HEK293 (cell line): ENCODE measurements at regions not wholly inside any gene's neighbourhood (a gene's known extent, or its start where the extent isn't known, plus 50 kb on each side); places are given as distances from the start of the nearest gene placed in this dataset.

Source experiments
- CTCF ChIA-PET: fragments of 350-600 bp; formaldehyde crosslinking; extraction: SDS; loops from one replicate; lab custom pipeline; 2021; ENCODE audit warnings: antibody characterized with exemption; lab: Yijun Ruan, JAX
- POLR2A ChIA-PET: fragments of 300-600 bp; formaldehyde crosslinking; extraction: SDS; loops from one replicate; lab custom pipeline; 2020; ENCODE audit warnings: antibody characterized with exemption, inconsistent platforms; lab: Yijun Ruan, JAX
- H3K27ac ChIP-seq: fragments of 200-500 bp; sonication (Bioruptor generic); 2 replicates; pipeline ENCODE4 v1.5.1; 2014; ENCODE audit warnings: low read depth, low read length, control low read depth, inconsistent platforms; ENCODE audit errors: extremely low read depth
- H3K36me3 ChIP-seq, 2 experiments: fragments of 200-500 bp in 1 of 2; sonication (Bioruptor generic) in 1 of 2; 1 replicate in 1 of 2; 2 replicates in 1 of 2; pipeline ENCODE4 v1.5.1; 2014 to 2017; ENCODE audit warnings: inconsistent platforms in 2 of 2, low read length in 2 of 2; ENCODE audit not compliant: control insufficient read depth in 2 of 2, insufficient read depth in 1 of 2
- H3K4me1 ChIP-seq: fragments of 200-500 bp; sonication (Bioruptor generic); 2 replicates; pipeline ENCODE4 v1.5.1; 2014; ENCODE audit warnings: mild to moderate bottlenecking, low read length, inconsistent platforms; ENCODE audit not compliant: control insufficient read depth, insufficient read depth
- H3K4me3 ChIP-seq: 2 replicates; pipeline ENCODE4 v1.5.1; 2011; ENCODE audit warnings: low read depth, mild to moderate bottlenecking, control low read depth, low read length, moderate library complexity
- H3K9me3 ChIP-seq: fragments of 200-500 bp; sonication (Bioruptor generic); 2 replicates; pipeline ENCODE4 v1.5.1; 2014; ENCODE audit warnings: low read depth, low read length, inconsistent platforms; ENCODE audit not compliant: control insufficient read depth, insufficient read depth
- BCL11A ChIP-seq: fragments of 450-650 bp; formaldehyde crosslinking; IDR thresholded peaks from 2 replicates; pipeline ENCODE4 v1.5.1; 2016; ENCODE audit warnings: low read depth, missing biosample characterization, missing genetic modification characterization
- FEZF1 ChIP-seq: fragments of 450-650 bp; formaldehyde crosslinking; IDR thresholded peaks from 2 replicates; pipeline ENCODE4 v1.5.1; 2016; ENCODE audit warnings: missing biosample characterization, missing genetic modification characterization
- GLIS2 ChIP-seq: fragments of 450-650 bp; formaldehyde crosslinking; IDR thresholded peaks from 2 replicates; pipeline ENCODE4 v1.5.1; 2016; ENCODE audit warnings: missing biosample characterization, missing genetic modification characterization
- MYNN ChIP-seq: fragments of 450-650 bp; formaldehyde crosslinking; IDR thresholded peaks from 2 replicates; pipeline ENCODE4 v1.5.1; 2016; ENCODE audit warnings: missing biosample characterization, missing genetic modification characterization, borderline replicate concordance
- SALL2 ChIP-seq: fragments of 450-650 bp; formaldehyde crosslinking; IDR thresholded peaks from 2 replicates; pipeline ENCODE4 v1.5.0; 2017; ENCODE audit warnings: missing biosample characterization, mild to moderate bottlenecking, missing genetic modification characterization, borderline replicate concordance
- SCRT2 ChIP-seq: fragments of 450-650 bp; formaldehyde crosslinking; IDR thresholded peaks from 2 replicates; pipeline ENCODE4 v1.5.1; 2016; ENCODE audit warnings: missing biosample characterization, missing genetic modification characterization
- ZFP69B ChIP-seq: fragments of 450-650 bp; formaldehyde crosslinking; IDR thresholded peaks from 2 replicates; pipeline ENCODE4 v1.5.1; 2016; ENCODE audit warnings: missing biosample characterization, missing genetic modification characterization
- ZNF140 ChIP-seq: fragments of 450-650 bp; formaldehyde crosslinking; IDR thresholded peaks from 2 replicates; pipeline ENCODE4 v1.5.1; 2016; ENCODE audit warnings: missing biosample characterization, missing genetic modification characterization
- ZNF19 ChIP-seq: fragments of 450-650 bp; formaldehyde crosslinking; IDR thresholded peaks from 2 replicates; pipeline ENCODE4; 2016; ENCODE audit warnings: missing biosample characterization, missing genetic modification characterization, low read depth
- ZNF2 ChIP-seq: fragments of 450-650 bp; formaldehyde crosslinking; IDR thresholded peaks from 2 replicates; pipeline ENCODE4 v1.5.1; 2016; ENCODE audit warnings: missing biosample characterization, missing genetic modification characterization
- ZNF37A ChIP-seq: fragments of 450-650 bp; IDR thresholded peaks from 2 replicates; pipeline ENCODE4 v1.5.1; 2018; ENCODE audit warnings: missing biosample characterization, missing genetic modification characterization
- ZNF76 ChIP-seq: fragments of 450-650 bp; formaldehyde crosslinking; IDR thresholded peaks from 2 replicates; pipeline ENCODE4; 2016; ENCODE audit warnings: low read depth, missing biosample characterization, missing genetic modification characterization, borderline replicate concordance
- ZNF830 ChIP-seq: fragments of 450-650 bp; IDR thresholded peaks from 2 replicates; pipeline ENCODE4 v1.5.0; 2018; ENCODE audit warnings: missing biosample characterization, missing genetic modification characterization, low read depth, mild to moderate bottlenecking, moderate library complexity
- ZXDB ChIP-seq: fragments of 450-650 bp; formaldehyde crosslinking; IDR thresholded peaks from 2 replicates; pipeline ENCODE4 v1.5.1; 2016; ENCODE audit warnings: missing biosample characterization, missing genetic modification characterization
- TF ChIP-seq, protein P1 (sequence below): fragments of 450-650 bp; formaldehyde crosslinking; IDR thresholded peaks from 2 replicates; pipeline ENCODE4 v1.5.1; 2016; ENCODE audit warnings: missing biosample characterization, missing genetic modification characterization
- TF ChIP-seq, protein P2 (sequence below): fragments of 450-650 bp; formaldehyde crosslinking; IDR thresholded peaks from 2 replicates; pipeline ENCODE4 v1.5.1; 2016; ENCODE audit warnings: missing biosample characterization, missing genetic modification characterization
- TF ChIP-seq, protein P3 (sequence below): fragments of 450-650 bp; IDR thresholded peaks from 2 replicates; pipeline ENCODE4 v1.5.1; 2018; ENCODE audit warnings: missing biosample characterization, mild to moderate bottlenecking, missing genetic modification characterization
- TF ChIP-seq, protein P4 (sequence below): fragments of 450-650 bp; formaldehyde crosslinking; conservative IDR thresholded peaks from 2 replicates; pipeline ENCODE4 v1.5.1; 2016; ENCODE audit warnings: low read depth, missing biosample characterization, missing genetic modification characterization
- TF ChIP-seq, protein P5 (sequence below): fragments of 450-650 bp; formaldehyde crosslinking; IDR thresholded peaks from 2 replicates; pipeline ENCODE4 v1.5.1; 2016; ENCODE audit warnings: missing biosample characterization, missing genetic modification characterization

DNA sequence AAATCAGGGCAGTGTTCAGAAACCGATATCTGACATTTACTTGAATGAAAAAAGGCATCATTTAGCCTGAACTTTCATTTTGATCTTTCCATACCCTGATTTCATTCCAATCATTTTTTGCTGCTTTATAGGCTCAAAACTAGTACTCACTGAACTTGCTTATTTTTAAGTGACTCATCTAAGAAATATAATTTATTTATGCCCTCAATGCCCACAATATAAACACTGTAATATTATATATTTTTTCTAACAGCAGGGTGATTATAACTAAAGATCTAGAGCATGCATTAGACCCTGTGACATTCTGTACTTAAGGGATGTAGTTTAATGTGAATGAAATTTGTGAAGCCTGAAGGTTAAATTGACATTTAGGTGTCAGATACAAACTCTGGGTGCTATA, 446.1 kb upstream of the CDH10 start:
- TF ChIP-seq ZFP69B (no peak), SCRT2 (tag by site-specific recombination) (no peak), GLIS2 (no peak), ZNF19 (no peak), ZNF830 (tag by site-specific recombination) (no peak), ZNF140 (tag by site-specific recombination) (no peak), FEZF1 (no peak), SALL2 (no peak), ZXDB (no peak), BCL11A (tag by site-specific recombination) (no peak), ZNF2 (tag by site-specific recombination) (no peak), ZNF76 (tag by site-specific recombination) (no peak), ZNF37A (no peak), MYNN (no peak)
- TF ChIP-seq, protein P1, sequence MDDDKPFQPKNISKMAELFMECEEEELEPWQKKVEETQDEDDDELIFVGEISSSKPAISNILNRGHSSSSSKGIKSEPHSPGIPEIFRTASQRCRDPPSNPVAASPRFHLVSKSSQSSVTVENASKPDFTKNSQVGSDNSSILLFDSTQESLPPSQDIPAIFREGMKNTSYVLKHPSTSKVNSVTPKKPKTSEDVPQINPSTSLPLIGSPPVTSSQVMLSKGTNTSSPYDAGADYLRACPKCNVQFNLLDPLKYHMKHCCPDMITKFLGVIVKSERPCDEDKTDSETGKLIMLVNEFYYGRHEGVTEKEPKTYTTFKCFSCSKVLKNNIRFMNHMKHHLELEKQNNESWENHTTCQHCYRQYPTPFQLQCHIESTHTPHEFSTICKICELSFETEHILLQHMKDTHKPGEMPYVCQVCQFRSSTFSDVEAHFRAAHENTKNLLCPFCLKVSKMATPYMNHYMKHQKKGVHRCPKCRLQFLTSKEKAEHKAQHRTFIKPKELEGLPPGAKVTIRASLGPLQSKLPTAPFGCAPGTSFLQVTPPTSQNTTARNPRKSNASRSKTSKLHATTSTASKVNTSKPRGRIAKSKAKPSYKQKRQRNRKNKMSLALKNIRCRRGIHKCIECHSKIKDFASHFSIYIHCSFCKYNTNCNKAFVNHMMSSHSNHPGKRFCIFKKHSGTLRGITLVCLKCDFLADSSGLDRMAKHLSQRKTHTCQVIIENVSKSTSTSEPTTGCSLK (tag by site-specific recombination), result no peak
- TF ChIP-seq, protein P2, sequence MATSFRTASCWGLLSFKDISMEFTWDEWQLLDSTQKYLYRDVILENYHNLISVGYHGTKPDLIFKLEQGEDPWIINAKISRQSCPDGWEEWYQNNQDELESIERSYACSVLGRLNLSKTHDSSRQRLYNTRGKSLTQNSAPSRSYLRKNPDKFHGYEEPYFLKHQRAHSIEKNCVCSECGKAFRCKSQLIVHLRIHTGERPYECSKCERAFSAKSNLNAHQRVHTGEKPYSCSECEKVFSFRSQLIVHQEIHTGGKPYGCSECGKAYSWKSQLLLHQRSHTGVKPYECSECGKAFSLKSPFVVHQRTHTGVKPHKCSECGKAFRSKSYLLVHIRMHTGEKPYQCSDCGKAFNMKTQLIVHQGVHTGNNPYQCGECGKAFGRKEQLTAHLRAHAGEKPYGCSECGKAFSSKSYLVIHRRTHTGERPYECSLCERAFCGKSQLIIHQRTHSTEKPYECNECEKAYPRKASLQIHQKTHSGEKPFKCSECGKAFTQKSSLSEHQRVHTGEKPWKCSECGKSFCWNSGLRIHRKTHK (tag by site-specific recombination), result no peak
- TF ChIP-seq, protein P3, sequence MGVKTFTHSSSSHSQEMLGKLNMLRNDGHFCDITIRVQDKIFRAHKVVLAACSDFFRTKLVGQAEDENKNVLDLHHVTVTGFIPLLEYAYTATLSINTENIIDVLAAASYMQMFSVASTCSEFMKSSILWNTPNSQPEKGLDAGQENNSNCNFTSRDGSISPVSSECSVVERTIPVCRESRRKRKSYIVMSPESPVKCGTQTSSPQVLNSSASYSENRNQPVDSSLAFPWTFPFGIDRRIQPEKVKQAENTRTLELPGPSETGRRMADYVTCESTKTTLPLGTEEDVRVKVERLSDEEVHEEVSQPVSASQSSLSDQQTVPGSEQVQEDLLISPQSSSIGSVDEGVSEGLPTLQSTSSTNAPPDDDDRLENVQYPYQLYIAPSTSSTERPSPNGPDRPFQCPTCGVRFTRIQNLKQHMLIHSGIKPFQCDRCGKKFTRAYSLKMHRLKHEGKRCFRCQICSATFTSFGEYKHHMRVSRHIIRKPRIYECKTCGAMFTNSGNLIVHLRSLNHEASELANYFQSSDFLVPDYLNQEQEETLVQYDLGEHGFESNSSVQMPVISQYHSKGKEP, result no peak
- TF ChIP-seq, protein P4, sequence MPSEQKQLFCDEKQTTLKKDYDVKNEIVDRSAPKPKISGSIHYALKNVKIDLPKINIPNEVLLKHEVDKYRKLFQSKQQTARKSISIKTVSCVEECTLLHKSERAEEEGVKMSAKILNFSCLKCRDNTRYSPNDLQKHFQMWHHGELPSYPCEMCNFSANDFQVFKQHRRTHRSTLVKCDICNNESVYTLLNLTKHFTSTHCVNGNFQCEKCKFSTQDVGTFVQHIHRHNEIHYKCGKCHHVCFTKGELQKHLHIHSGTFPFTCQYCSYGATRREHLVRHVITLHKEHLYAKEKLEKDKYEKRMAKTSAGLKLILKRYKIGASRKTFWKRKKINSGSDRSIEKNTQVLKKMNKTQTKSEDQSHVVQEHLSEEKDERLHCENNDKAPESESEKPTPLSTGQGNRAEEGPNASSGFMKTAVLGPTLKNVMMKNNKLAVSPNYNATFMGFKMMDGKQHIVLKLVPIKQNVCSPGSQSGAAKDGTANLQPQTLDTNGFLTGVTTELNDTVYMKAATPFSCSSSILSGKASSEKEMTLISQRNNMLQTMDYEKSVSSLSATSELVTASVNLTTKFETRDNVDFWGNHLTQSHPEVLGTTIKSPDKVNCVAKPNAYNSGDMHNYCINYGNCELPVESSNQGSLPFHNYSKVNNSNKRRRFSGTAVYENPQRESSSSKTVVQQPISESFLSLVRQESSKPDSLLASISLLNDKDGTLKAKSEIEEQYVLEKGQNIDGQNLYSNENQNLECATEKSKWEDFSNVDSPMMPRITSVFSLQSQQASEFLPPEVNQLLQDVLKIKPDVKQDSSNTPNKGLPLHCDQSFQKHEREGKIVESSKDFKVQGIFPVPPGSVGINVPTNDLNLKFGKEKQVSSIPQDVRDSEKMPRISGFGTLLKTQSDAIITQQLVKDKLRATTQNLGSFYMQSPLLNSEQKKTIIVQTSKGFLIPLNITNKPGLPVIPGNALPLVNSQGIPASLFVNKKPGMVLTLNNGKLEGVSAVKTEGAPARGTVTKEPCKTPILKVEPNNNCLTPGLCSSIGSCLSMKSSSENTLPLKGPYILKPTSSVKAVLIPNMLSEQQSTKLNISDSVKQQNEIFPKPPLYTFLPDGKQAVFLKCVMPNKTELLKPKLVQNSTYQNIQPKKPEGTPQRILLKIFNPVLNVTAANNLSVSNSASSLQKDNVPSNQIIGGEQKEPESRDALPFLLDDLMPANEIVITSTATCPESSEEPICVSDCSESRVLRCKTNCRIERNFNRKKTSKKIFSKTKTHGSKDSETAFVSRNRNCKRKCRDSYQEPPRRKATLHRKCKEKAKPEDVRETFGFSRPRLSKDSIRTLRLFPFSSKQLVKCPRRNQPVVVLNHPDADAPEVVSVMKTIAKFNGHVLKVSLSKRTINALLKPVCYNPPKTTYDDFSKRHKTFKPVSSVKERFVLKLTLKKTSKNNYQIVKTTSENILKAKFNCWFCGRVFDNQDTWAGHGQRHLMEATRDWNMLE (tag by site-specific recombination), result no peak
- TF ChIP-seq, protein P5, sequence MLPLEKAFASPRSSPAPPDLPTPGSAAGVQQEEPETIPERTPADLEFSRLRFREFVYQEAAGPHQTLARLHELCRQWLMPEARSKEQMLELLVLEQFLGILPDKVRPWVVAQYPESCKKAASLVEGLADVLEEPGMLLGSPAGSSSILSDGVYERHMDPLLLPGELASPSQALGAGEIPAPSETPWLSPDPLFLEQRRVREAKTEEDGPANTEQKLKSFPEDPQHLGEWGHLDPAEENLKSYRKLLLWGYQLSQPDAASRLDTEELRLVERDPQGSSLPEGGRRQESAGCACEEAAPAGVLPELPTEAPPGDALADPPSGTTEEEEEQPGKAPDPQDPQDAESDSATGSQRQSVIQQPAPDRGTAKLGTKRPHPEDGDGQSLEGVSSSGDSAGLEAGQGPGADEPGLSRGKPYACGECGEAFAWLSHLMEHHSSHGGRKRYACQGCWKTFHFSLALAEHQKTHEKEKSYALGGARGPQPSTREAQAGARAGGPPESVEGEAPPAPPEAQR, result no peak
- TF ChIP-seq, all 188 proteins: peak for 0
- Histone ChIP-seq H3K36me3 (no peaks in the 10 kb centered on the region), H3K27ac (no peak overlapping the region), H3K4me3 (no peak overlapping the region), H3K4me1 (no peaks in the 10 kb centered on the region), H3K9me3 (no peaks in the 10 kb centered on the region)
- POLR2A ChIA-PET, result no interaction called here
- CTCF ChIA-PET, result no interaction called here
